Testis (tissue), 2 donors: ENCODE measurements at regions not wholly inside any gene's neighbourhood (a gene's known extent, or its start where the extent isn't known, plus 50 kb on each side); places are given as distances from the start of the nearest gene placed in this dataset.

Experiments
- CTCF ChIP-seq, 3 experiments: fragments of 450-650 bp in 2 of 3; fragments of 200-600 bp in 1 of 3; sonication (generic) in 1 of 3; IDR thresholded peaks; one replicate each; pipeline ENCODE4 v1.5.1; 2016 to 2019; ENCODE audit warnings: antibody characterized with exemption in 3 of 3, mild to moderate bottlenecking in 2 of 3, moderate library complexity in 1 of 3
- POLR2A ChIP-seq: fragments of 450-650 bp; IDR thresholded peaks from one replicate; pipeline ENCODE4 v1.6.1; 2017; ENCODE audit warnings: antibody characterized with exemption, mild to moderate bottlenecking, moderate library complexity

- no peak for TF ChIP-seq CTCF (IDR thresholded peaks at IDR 0.05)
- no peak for TF ChIP-seq POLR2A
Measured at GRCh38 chr16:65308506-65308905, 186.6 kb upstream of the CDH11 start.
